Gastroesophageal sphincter (tissue), 3 donors: ENCODE measurements at regions not wholly inside any gene's neighbourhood (a gene's known extent, or its start where the extent isn't known, plus 50 kb on each side); places are given as distances from the start of the nearest gene placed in this dataset.

Experiments
- POLR2A ChIP-seq, 2 donors: fragments of 450-650 bp; IDR thresholded peaks; one replicate each; pipeline ENCODE4 v1.6.1; 2017; ENCODE audit warnings: antibody characterized with exemption in 2 of 2, mild to moderate bottlenecking in 2 of 2, moderate library complexity in 1 of 2
- TF ChIP-seq, protein P1 (sequence below), 4 experiments: fragments of 200-600 bp in 2 of 4; fragments of 450-650 bp in 2 of 4; sonication (generic) in 1 of 4; IDR thresholded peaks; one replicate each; pipeline ENCODE4 v1.5.1; 2017 to 2019; ENCODE audit warnings: antibody characterized with exemption in 4 of 4, mild to moderate bottlenecking in 2 of 4, moderate library complexity in 2 of 4

DNA sequence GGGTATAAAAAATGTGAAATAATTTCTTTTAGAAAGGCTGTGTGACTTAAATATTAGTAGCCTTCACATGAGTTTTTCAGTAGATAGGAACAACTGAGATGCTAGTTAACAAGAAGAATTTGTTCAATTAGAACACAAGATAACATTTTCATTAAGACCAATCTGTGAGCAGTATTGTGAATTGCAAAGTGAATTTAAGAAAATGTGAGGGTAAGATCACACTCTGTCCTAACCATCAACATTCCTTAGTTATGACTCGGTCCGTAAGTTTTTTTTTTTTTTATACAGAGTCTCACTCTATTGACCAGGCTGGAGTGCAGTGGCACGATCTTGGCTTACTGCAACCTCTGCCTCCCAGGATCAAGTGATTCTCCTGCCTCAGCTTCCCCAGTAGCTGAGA is 180.2 kb upstream of the EGFLAM start:
- TF ChIP-seq, protein P1, sequence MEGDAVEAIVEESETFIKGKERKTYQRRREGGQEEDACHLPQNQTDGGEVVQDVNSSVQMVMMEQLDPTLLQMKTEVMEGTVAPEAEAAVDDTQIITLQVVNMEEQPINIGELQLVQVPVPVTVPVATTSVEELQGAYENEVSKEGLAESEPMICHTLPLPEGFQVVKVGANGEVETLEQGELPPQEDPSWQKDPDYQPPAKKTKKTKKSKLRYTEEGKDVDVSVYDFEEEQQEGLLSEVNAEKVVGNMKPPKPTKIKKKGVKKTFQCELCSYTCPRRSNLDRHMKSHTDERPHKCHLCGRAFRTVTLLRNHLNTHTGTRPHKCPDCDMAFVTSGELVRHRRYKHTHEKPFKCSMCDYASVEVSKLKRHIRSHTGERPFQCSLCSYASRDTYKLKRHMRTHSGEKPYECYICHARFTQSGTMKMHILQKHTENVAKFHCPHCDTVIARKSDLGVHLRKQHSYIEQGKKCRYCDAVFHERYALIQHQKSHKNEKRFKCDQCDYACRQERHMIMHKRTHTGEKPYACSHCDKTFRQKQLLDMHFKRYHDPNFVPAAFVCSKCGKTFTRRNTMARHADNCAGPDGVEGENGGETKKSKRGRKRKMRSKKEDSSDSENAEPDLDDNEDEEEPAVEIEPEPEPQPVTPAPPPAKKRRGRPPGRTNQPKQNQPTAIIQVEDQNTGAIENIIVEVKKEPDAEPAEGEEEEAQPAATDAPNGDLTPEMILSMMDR (IDR thresholded peaks at IDR 0.05): no peak
- TF ChIP-seq POLR2A (IDR thresholded peaks at IDR 0.05): no peak
